Endodermal cell (in vitro differentiated cells): ENCODE measurements at regions not wholly inside any gene's neighbourhood (a gene's known extent, or its start where the extent isn't known, plus 50 kb on each side); places are given as distances from the start of the nearest gene placed in this dataset.
A peak's percentile ranks its signal among the peaks of the same experiment; 100 is the strongest.

Experiments used
- DNase-seq: peaks from one replicate; pipeline ENCODE4 v3.0.0-alpha.2; 2017
- H3K27ac ChIP-seq: 2 replicates; pipeline ENCODE4 v1.5.1; 2013; ENCODE audit warnings: mild to moderate bottlenecking, low read depth, low read length, moderate library complexity
- H3K27me3 ChIP-seq: 2 replicates; pipeline ENCODE4 v1.6.1; 2013; ENCODE audit warnings: mild to moderate bottlenecking, low read length, moderate library complexity; ENCODE audit not compliant: insufficient read depth, control insufficient read depth, poor library complexity, severe bottlenecking
- H3K36me3 ChIP-seq: 2 replicates; pipeline ENCODE4 v1.7.0; 2013; ENCODE audit warnings: mild to moderate bottlenecking, low read length, moderate library complexity; ENCODE audit not compliant: control insufficient read depth, insufficient read depth
- H3K4me1 ChIP-seq: one replicate; pipeline ENCODE4 v1.7.0; 2013; ENCODE audit warnings: low read length; ENCODE audit not compliant: control insufficient read depth, insufficient read depth
- H3K4me3 ChIP-seq: 2 replicates; pipeline ENCODE4 v1.5.1; 2013; ENCODE audit warnings: mild to moderate bottlenecking, low read length, moderate library complexity
- H3K9ac ChIP-seq: 2 replicates; pipeline ENCODE4 v1.6.1; 2013; ENCODE audit warnings: mild to moderate bottlenecking, low read length, moderate library complexity; ENCODE audit not compliant: poor library complexity, severe bottlenecking; ENCODE audit errors: extremely low read depth
- H3K9me3 ChIP-seq: 2 replicates; pipeline ENCODE4 v1.6.1; 2013; ENCODE audit warnings: mild to moderate bottlenecking, low read length, moderate library complexity; ENCODE audit not compliant: control insufficient read depth
- H3K27ac Mint-ChIP-seq: 2 replicates; pipeline ENCODE4 v1.8.0; 2020; ENCODE audit warnings: mixed read lengths
- H3K27me3 Mint-ChIP-seq: 2 replicates; pipeline ENCODE4 v1.8.0; 2021; ENCODE audit warnings: mild to moderate bottlenecking, mixed read lengths; ENCODE audit not compliant: insufficient read depth
- H3K36me3 Mint-ChIP-seq: 2 replicates; pipeline ENCODE4 v1.8.0; 2020; ENCODE audit warnings: low read depth, mixed read lengths
- H3K4me1 Mint-ChIP-seq: 2 replicates; pipeline ENCODE4 v1.8.0; 2020; ENCODE audit warnings: mixed read lengths
- H3K4me3 Mint-ChIP-seq: 2 replicates; pipeline ENCODE4 v1.8.0; 2020; ENCODE audit warnings: mild to moderate bottlenecking, moderate library complexity, mixed read lengths
- H3K9me3 Mint-ChIP-seq: 2 replicates; pipeline ENCODE4 v1.8.0; 2020; ENCODE audit warnings: mild to moderate bottlenecking, mixed read lengths
- CTCF ChIP-seq: fragments of 200-600 bp; sonication (generic); conservative IDR thresholded peaks from 2 replicates; pipeline ENCODE4 v1.5.0; 2021; ENCODE audit warnings: antibody characterized with exemption, mild to moderate bottlenecking
- WGBS, 2 experiments: methylation state at CpG; one replicate each; pipeline versions ENCODE4 v1.1.5 to v1.1.7; 2013; ENCODE audit warnings: missing lambda C conversion rate in 2 of 2, mixed read lengths in 1 of 2; ENCODE audit not compliant: insufficient coverage in 1 of 2, insufficient read length in 1 of 2; 5-methylcytosine and 5-hydroxymethylcytosine counted together

- no peak for DNase-seq
- 92 to 94% methylated on average over 9 to 20 of the region's 20 CpGs for WGBS, 2 experiments
- Histone ChIP-seq H3K9ac (no peak overlapping the region), H3K4me1 (peaks cover 5% of the 10 kb centered on the region), H3K4me3 (no peak overlapping the region), H3K9me3 (peaks cover 8% of the 10 kb centered on the region), H3K27me3 (no peaks in the 10 kb centered on the region), H3K36me3 (no peaks in the 10 kb centered on the region), H3K27ac (no peak overlapping the region)
- no peak overlapping the region for H3K4me3 Mint-ChIP-seq
- peaks cover 5% of the 10 kb centered on the region for H3K9me3 Mint-ChIP-seq
- peaks cover 22% of the 10 kb centered on the region for H3K4me1 Mint-ChIP-seq
- no peaks in the 10 kb centered on the region for H3K36me3 Mint-ChIP-seq
- no peak overlapping the region for H3K27ac Mint-ChIP-seq
- H3K27me3 Mint-ChIP-seq: peaks cover 3% of the 10 kb centered on the region
- no peak for TF ChIP-seq CTCF
Observed at GRCh38 chr1:213425376-213426030, 374.5 kb downstream of the RPS6KC1 start.

- no peaks in the 10 kb centered on the region for H3K9me3 ChIP-seq
- H3K4me3 ChIP-seq: no peak overlapping the region
- peaks cover 3% of the 10 kb centered on the region for H3K27me3 Mint-ChIP-seq
- no peak overlapping the region for H3K27ac Mint-ChIP-seq
- WGBS, 2 experiments: 80% methylated on average over 1 of the region's 1 CpG; no CpG with 5 or more reads in 1 of the 2 experiments
- H3K27me3 ChIP-seq: no peaks in the 10 kb centered on the region
- no peaks in the 10 kb centered on the region for H3K4me1 ChIP-seq
- H3K4me1 Mint-ChIP-seq: peaks cover 2% of the 10 kb centered on the region
- H3K9ac ChIP-seq: no peak overlapping the region
- H3K9me3 Mint-ChIP-seq: no peaks in the 10 kb centered on the region
- H3K27ac ChIP-seq: no peak overlapping the region
- H3K36me3 Mint-ChIP-seq: no peaks in the 10 kb centered on the region
- no peak overlapping the region for H3K4me3 Mint-ChIP-seq
- DNase-seq: no peak
- no peak for TF ChIP-seq CTCF
- no peaks in the 10 kb centered on the region for H3K36me3 ChIP-seq
Observed at GRCh38 chr1:213429642-213430041, 378.6 kb downstream of the RPS6KC1 start.

GRCh38 chr1:213435715-213436114 is 384.7 kb downstream of the RPS6KC1 start:
- WGBS, 2 experiments: 66% methylated on average over 1 of the region's 1 CpG; no CpG with 5 or more reads in 1 of the 2 experiments
- no peak overlapping the region for H3K27ac ChIP-seq

More at GRCh38 chr1:213435715-213436114, 384.7 kb downstream of the RPS6KC1 start:
- Mint-ChIP-seq H3K27ac (no peak overlapping the region), H3K9me3 (no peaks in the 10 kb centered on the region), H3K36me3 (no peaks in the 10 kb centered on the region), H3K4me1 (peaks cover 5% of the 10 kb centered on the region), H3K4me3 (no peak overlapping the region), H3K27me3 (no peaks in the 10 kb centered on the region)
- Histone ChIP-seq H3K4me1 (no peaks in the 10 kb centered on the region), H3K27me3 (no peaks in the 10 kb centered on the region), H3K9ac (no peak overlapping the region), H3K9me3 (no peaks in the 10 kb centered on the region), H3K4me3 (no peak overlapping the region), H3K36me3 (no peaks in the 10 kb centered on the region)
- no peak for TF ChIP-seq CTCF
- DNase-seq: peak; percentile 45
